ENCODE measurements at regions not wholly inside any gene's neighbourhood (a gene's known extent, or its start where the extent isn't known, plus 50 kb on each side); places are given as distances from the start of the nearest gene placed in this dataset.

- DNase-seq: no peak
These were observed 205.9 kb downstream of the CBLN1 start for GRCh38 chr16:49075709-49076108.

DNA sequence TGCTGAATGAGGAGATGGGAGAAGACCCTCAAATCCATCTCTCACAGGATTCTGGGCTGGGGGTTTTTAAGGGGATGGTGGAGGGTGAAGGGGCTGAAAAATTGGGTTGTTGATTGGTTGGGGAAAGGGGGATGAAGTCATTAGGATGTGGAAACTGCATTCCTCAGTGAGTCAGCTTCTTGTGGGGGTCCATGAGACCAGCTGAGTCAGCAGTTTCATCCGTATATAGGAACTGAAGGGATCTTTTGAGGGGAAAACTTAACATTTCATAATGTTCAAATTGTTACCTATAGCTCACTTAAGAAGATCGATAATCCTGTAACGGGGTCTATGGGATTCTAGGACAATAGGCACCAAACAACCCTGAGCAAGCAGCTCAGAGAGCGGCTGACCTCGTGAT, 213.4 kb downstream of the CBLN1 start:
- no peak for DNase-seq

DNA sequence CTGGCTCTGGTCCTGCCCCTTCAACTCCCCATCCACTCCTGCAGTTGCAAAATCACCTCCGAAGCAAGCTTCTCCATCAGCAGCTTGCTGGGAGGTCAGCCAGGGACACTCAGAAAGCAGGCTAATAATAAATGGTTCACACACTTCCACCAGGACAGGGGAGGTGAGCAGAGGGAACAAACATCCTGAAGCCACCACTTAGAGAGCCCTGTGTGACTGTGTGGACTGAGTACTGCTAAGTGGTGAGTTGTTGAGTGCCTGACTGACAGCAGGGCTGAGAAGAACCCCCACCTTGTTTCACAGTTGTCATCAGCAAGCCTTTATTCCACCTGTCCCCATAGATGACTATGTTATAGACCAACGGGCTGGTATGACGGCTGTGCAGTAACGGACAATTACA, 213.9 kb downstream of the CBLN1 start:
- DNase-seq: no peak

DNA sequence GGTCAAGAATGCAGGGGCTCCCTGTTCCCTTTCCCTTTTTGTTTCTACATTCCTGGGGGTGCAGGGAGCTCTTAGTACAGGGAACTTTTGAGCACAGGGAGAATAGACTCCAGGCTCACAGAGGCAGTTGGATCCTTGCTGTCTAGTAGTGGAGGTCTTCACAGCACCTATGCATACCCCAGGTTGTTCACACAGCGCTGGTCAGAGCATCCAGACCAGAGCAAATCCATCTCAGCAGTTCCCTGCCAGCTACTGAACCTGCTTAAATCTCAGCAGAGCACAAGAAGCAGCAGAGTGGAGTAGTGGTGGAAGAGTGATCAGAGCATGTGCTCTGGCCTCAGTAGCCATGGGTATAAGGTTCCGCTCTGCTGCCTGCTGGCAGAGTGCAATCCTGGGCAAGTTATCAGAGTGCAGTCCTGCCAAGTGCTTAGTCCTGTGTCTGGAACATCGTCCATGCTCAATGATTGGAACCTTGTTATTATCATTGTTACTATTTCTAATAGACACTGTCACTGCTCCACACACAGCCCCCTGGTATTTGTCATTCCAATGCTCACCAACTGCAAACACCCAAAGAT, 220.4 kb downstream of the CBLN1 start:
- DNase-seq: no peak

- no peak for DNase-seq
These were observed 220.9 kb downstream of the CBLN1 start for GRCh38 chr16:49060728-49061127.

DNA sequence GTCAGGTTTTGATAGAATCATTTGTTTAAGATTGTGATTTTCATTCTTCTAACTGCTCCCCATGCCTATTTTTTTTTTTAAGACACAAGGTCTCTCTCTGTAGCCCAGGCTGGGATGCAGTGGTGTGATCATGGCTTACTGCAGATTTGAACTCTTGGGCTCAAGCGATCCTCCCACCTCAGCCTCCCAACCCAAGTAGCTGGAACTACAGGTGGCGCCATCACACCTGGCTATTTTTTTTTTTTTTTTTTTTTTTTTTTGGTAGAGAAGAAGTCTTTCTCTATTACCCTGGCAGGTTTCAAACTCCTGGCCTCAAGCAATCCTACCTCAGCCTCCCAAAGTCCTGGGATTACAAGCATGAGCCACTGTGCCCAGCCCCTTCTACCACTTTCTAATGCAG, 223.3 kb downstream of the CBLN1 start:
- DNase-seq: no peak

GRCh38 chr16:49057936-49058335, 223.7 kb downstream of the CBLN1 start:
- no peak for DNase-seq

GRCh38 chr16:49057391-49057790, 224.2 kb downstream of the CBLN1 start:
- DNase-seq: no peak

DNA sequence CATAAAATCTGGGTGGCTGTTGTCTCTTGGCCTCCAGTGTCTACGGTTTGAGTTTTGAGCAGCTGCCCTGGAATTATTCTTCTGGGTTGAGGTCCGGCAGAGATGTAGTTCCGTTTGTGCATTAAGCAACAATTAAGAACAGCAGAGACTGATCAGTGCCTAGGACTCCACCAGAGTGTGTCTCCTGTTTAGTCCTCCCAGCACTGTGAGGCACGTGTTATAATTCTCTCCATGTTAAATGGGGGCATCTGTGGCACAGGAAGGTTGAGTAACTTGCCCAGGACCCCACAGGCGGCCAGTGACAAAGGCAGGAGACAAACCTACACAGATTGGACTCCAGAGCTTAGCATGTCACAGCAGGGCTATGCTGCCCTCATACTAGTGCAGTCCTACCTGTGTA, 225.1 kb downstream of the CBLN1 start:
- no peak for DNase-seq

- no peak for DNase-seq
These were observed 225.7 kb downstream of the CBLN1 start for GRCh38 chr16:49055824-49056545.

GRCh38 chr16:49055291-49055690, 226.3 kb downstream of the CBLN1 start:
- DNase-seq: no peak

DNA sequence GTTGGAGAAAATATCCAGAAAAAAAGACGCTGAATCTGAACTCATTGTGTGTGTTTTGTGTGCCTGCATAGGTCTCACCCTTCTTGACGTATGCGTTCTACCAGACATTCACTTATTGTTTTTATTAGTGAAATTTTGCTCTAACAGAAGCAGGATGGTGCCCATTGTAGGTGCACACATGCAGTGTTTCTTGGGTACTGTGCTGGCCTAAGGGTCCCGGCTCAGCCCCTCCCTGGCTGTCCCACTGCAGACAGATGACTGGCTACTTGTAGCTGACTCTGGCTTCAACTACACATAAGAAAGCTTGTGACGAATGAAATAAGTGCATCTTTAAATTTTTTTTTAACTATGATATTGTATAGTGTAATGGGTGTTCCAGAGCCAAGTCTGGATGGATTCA, 227.0 kb downstream of the CBLN1 start:
- DNase-seq: no peak

DNA sequence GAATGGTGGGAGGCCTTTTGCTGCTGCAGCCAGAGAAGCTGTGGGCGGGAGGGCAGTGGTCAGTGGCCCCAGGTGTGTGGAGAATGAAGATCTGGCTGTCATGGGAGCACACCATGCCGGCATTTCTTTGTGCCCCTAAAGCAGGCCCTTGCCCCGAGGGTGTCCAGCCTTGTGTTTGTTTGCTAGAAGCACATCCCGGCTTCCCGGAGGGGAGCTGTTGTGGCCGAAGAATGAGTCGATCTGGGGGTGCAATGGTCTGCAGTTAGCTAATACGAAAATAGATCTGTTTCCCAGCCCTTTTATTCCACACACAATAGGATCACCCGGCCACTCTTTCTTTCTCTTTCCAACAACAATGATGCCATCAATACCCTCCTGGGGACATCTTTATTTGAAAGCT, 228.8 kb downstream of the CBLN1 start:
- DNase-seq: no peak

GRCh38 chr16:49051576-49051975, 230.1 kb downstream of the CBLN1 start:
- no peak for DNase-seq

DNA sequence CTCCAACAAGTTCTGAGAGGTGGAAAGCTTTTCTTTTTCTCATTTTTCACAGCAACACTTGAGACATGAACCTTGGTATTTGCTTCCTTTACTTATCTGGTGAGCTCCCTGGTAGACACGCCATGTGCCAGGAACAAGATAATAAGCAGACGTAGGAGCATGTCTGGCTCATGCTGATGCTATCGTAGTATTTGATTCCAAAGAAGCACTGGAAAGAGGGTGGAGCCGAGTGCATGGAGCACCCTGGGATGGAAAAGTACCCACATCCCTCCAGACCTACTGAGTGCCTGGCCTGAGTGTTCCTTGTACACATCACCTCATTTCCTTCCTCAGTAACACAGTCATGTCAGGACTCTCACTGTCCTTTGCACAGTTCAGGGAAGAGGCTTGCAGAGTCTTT, 231.0 kb downstream of the CBLN1 start:
- DNase-seq: no peak

DNA sequence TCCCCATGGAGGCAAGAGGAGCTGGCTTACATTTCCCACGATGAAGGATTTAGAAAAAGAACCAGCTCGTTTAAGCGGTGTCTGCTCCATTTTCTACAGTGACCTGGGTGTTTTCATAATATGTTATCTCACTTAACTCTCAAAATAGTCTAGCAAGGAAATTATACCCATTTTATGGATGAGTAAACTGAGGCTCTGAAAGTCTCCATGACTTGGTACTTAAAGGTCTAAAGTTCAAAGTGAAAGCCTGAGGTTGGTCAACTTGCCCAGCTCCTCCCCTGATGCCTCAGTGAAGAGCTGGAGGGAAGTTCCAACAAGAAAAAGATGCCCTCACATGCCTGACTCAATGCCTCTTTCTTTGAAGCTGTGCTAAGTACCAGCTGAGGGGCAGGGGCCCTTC, 232.0 kb downstream of the CBLN1 start:
- no peak for DNase-seq

DNA sequence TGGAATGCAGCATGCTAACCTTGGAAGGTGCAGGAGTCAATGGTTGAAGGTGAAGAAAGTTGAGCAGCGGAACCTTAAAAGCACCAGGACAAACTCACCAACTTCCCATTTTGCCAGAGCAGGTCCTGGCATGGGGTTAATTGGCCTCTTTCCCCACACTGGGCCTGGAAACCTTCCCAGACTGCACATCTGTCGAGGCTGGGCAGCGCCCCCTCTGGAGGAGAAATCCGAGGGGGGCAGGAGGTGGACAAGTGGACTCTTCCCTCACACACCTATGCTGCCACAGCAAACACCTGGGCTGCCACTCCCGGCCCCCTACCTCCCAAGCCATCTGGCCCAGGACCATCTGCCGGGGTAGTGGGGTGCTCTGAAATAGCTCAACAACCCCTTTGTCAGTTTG, 232.4 kb downstream of the CBLN1 start:
- no peak for DNase-seq

GRCh38 chr16:49048557-49048956, 233.1 kb downstream of the CBLN1 start:
- DNase-seq: no peak

DNA sequence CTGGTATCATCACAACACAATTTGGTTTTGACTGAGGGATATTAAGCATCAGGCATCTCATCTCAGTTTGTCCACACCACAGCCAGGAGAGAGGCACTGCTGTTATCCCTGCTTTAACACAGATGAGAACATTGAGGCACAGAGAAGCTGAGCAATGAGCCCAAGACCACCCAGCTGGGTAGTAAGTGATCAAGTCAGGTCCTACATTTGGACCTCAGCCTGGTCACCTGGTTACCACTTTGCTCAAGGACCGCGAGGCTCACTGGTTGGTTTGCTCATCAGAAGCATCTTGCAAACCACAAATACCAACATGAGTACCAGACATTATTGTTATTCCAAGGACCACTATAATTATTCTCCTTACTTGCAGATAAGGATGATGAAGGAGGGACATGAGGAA, 245.5 kb downstream of the CBLN1 start:
- DNase-seq: no peak

DNA sequence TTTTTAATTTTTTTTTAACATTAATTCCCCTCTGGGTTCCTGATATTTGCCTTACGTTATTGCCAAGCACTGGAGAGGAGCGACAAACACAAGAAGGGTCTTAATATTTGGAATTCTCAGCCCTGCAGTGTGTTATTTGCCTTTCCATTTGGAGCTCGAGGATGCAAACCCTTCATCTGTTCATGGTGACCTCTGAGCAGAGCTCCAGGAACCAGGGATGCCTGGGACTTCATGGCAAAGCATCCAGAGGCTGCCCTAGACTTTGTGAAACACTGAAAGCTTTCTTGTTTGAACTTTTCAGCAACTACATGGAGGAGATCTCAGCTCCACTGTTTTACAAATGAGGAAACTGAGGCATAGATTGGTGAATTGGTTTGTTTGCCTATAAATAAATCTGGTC, 254.2 kb downstream of the CBLN1 start:
- no peak for DNase-seq

GRCh38 chr16:49026566-49027181, 255.0 kb downstream of the CBLN1 start:
- DNase-seq: no peak

DNA sequence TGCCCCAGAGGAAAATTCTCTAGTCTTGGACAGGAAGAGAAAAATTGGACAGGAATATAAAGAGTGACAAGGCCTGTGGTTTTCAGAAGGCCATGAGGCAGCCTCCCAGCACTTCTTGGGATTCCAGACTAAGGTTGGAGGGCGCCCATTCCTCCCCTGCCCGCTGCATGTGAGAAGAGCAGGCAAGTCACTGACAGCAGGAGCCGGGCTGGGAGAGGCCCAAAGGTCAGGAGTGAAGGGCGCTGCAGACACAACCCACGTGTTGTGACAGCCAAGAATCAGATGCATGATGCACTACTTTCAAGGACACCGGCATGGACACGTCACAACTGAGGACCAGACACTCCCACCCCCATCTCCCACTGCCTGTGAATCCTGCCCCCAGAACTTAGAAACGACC, 256.7 kb downstream of the CBLN1 start:
- no peak for DNase-seq

- DNase-seq: no peak
These were observed 257.6 kb downstream of the CBLN1 start for GRCh38 chr16:49024016-49024415.

DNA sequence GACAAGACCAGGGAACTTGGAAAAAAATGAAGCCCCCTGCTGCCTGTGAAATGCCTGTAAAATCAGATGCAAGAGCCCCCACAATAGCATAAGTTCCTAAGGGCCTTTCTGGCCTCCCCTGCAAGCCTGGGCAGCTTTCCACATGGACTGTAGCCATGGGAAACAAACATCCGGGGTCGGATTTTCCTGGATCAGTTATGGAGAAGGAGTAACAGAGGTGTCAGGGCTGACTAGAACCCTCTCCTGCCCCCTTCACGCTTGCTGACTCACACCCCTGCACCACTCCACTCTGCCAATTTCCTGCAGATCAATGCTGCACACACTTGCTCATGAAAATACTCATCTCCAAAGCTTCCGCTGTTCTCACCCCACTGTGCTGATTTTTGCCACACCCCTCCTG, 258.6 kb downstream of the CBLN1 start:
- no peak for DNase-seq

Data from NCI-H774 (cell line).